ENCODE measurements at regions not wholly inside any gene's neighbourhood (a gene's known extent, or its start where the extent isn't known, plus 50 kb on each side); places are given as distances from the start of the nearest gene placed in this dataset.
A peak's percentile ranks its signal among the peaks of the same experiment; 100 is the strongest.

- DNase-seq: no peak
These were observed 1160.2 kb upstream of the ADGRL3 start for GRCh38 chr4:60039908-60040307.

GRCh38 chr4:60042231-60042652 is 1157.9 kb upstream of the ADGRL3 start:
- DNase-seq: no peak

- no peak for DNase-seq
These were observed 1157.2 kb upstream of the ADGRL3 start for GRCh38 chr4:60042941-60043340.

GRCh38 chr4:60078984-60079383 is 1121.1 kb upstream of the ADGRL3 start:
- DNase-seq: no peak

- DNase-seq: no peak
These were observed 1118.3 kb upstream of the ADGRL3 start for GRCh38 chr4:60081839-60082238.

GRCh38 chr4:60088807-60089486 is 1111.2 kb upstream of the ADGRL3 start:
- no peak for DNase-seq

- no peak for DNase-seq
These were observed 1110.4 kb upstream of the ADGRL3 start for GRCh38 chr4:60089546-60090273.

GRCh38 chr4:60096676-60097075 is 1103.5 kb upstream of the ADGRL3 start:
- no peak for DNase-seq

- no peak for DNase-seq
These were observed 1083.5 kb upstream of the ADGRL3 start for GRCh38 chr4:60116592-60116991.

GRCh38 chr4:60117726-60118323 is 1082.3 kb upstream of the ADGRL3 start:
- no peak for DNase-seq

GRCh38 chr4:60122820-60123219 is 1077.3 kb upstream of the ADGRL3 start:
- DNase-seq: no peak

GRCh38 chr4:60128888-60129287 is 1071.2 kb upstream of the ADGRL3 start:
- DNase-seq: no peak

- no peak for DNase-seq
These were observed 1070.4 kb upstream of the ADGRL3 start for GRCh38 chr4:60129740-60130139.

GRCh38 chr4:60133375-60133774 is 1066.8 kb upstream of the ADGRL3 start:
- no peak for DNase-seq

- no peak for DNase-seq
These were observed 1066.0 kb upstream of the ADGRL3 start for GRCh38 chr4:60134099-60134498.

GRCh38 chr4:60155088-60155487 is 1045.0 kb upstream of the ADGRL3 start:
- no peak for DNase-seq

GRCh38 chr4:60173103-60173502 is 1027.0 kb upstream of the ADGRL3 start:
- DNase-seq: no peak

- no peak for DNase-seq
These were observed 1026.4 kb upstream of the ADGRL3 start for GRCh38 chr4:60173718-60174117.

GRCh38 chr4:60175241-60175640 is 1024.9 kb upstream of the ADGRL3 start:
- no peak for DNase-seq

- no peak for DNase-seq
These were observed 1012.7 kb upstream of the ADGRL3 start for GRCh38 chr4:60187428-60187827.

GRCh38 chr4:60189286-60189685 is 1010.8 kb upstream of the ADGRL3 start:
- DNase-seq: no peak

- no peak for DNase-seq
These were observed 1005.9 kb upstream of the ADGRL3 start for GRCh38 chr4:60194214-60194613.

GRCh38 chr4:60195256-60195655 is 1004.9 kb upstream of the ADGRL3 start:
- no peak for DNase-seq

- DNase-seq: peak; percentile 1
These were observed 999.0 kb upstream of the ADGRL3 start for GRCh38 chr4:60201052-60201673.

Measured in NCI-H1048 (cell line).